GM19467 (cell line): ENCODE measurements at regions not wholly inside any gene's neighbourhood (a gene's known extent, or its start where the extent isn't known, plus 50 kb on each side); places are given as distances from the start of the nearest gene placed in this dataset.
"Not testable (repeated sequence)": the region's sequence is repeated elsewhere in the genome, so short reads cannot be mapped to it uniquely, and the experiment has no call there.

Experiments used
- ATAC-seq: cut with Tn5 transposase; IDR thresholded peaks from one replicate; pipeline ENCODE4 v1.9.1; 2021; ENCODE audit warnings: mild to moderate bottlenecking, moderate library complexity; ENCODE audit not compliant: unreplicated experiment

GRCh38 chr5:99617335-99617734, 688.5 kb upstream of the CHD1 start:
- no peak for ATAC-seq

- ATAC-seq: no peak
These were observed 686.1 kb upstream of the CHD1 start for GRCh38 chr5:99614888-99615287.

GRCh38 chr5:99607124-99607523, 678.3 kb upstream of the CHD1 start:
- ATAC-seq: no peak

DNA sequence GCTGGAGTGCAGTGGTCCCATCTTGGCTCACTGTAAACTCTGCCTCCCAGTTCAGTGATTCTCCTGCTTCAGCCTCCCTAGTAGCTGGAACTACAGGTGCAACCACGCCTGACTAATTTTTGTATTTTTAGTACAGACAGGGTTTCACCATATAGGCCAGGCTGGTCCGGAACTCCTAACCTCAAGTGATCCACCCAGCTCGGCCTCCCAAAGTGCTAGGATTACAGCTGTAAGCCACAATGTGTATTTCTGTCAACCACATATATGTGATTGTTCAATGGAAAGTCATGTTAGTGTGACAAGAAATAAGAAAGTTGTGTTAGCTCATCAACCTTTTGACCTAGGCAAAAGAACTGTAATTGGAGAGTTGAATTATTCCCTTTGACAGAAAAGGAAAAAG, 677.1 kb upstream of the CHD1 start:
- no peak for ATAC-seq

- ATAC-seq: no peak
These were observed 672.1 kb upstream of the CHD1 start for GRCh38 chr5:99600952-99601351.

GRCh38 chr5:99590806-99591205, 662.0 kb upstream of the CHD1 start:
- ATAC-seq: no peak

DNA sequence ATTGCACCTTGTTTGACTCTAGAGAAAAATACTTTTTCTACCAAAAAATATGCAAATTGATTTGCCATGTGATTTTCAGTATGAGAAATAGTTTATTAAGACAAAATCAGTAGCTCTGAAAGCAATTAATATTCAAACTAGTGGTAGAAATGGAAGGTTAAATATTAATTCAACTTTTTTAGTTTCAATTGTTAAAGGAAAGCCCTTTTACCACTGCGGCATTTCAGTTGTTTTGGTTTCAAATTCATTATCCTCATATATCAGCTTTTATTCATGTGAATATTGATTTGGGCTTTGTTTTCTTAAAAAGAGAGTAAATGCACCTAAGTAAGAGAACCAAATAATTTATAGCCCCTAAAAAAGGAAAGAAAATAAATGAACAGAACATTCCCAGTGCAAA, 660.6 kb upstream of the CHD1 start:
- ATAC-seq: no peak

DNA sequence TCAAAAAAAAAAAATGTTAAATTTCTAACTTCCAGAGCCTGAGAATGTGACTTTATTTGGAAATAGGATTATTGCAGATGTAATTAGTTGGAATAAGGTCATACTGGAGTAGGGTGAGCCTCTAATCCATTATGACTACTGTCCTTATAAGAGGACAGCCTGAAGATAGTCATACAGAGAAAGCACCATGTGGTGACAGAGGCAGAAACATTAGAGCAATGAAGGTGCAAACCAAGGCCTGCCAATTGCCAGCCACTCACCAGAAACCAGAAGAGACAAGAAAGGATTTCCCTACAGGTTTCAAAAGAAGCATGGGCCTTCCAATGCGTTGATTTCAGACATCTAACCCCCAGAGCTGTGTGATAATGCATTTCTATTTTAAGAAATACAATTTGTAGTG, 659.2 kb upstream of the CHD1 start:
- no peak for ATAC-seq

- ATAC-seq: no peak
These were observed 658.1 kb upstream of the CHD1 start for GRCh38 chr5:99586878-99587277.

DNA sequence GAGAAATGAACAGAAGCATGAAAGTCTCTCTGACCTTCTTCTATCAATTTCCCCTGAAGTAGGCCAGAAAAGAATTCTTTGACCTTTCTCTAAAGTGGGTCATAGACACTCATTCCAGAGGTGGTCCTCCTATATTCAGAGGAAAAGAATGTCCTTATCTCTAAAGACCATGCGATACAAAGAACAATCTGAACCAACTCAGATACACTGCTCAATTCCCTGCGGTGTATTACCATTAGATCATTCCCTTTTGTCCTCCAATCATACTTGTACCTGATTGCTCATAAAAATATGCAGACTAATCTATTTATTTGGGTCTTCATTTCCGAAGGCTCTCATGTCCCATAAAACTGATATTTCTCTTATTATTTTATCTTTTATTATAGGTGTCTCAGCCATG, 652.4 kb upstream of the CHD1 start:
- ATAC-seq: not testable (repeated sequence)

- not testable (repeated sequence) for ATAC-seq
These were observed 634.3 kb upstream of the CHD1 start for GRCh38 chr5:99562937-99563627.

DNA sequence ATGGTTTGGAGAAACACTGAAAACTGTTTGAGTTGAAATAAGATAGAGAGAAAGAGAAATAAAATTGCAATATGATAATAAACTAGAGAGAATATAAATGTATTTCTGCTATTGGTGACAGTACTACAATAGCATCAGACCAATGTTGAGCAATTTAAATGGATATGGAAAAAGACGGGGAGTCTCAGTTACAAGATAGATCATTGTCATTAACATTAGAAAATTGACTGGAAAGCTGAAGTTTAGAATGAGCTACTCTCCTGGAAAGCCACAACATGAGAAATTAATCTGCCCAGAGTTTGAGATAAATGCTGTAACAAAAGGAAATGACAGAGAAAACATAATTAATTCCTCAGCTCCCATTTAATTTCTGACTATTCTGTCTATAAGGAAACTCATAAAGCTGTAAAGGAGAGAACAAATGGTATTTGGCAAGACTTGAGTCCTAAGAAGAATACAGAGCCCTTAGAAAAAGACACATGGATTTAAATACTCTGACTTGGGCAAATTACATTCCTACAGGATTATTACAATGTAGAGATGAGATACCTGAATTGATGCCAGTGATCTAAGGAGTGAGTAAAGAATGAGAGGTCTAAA, 624.5 kb upstream of the CHD1 start:
- ATAC-seq: no peak

GRCh38 chr5:99544356-99544755, 615.5 kb upstream of the CHD1 start:
- ATAC-seq: no peak

DNA sequence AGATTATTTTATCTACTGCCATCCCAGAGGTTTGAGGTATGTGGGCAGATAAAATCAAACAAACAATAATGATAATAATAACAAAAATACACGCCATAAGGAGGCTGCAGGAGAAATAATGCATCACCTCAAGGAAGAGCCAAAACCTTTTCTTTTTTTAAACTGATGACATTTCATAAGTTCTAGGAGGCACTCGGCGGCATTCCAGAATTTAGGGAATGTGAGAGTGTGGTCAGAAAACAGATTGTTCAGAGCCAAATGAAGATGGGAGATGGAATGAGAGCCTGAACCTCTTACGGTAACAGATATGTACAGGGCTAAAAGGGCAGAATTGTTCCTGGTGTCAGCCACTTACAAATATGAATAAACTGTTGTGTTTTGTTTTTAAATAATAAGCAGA, 615.0 kb upstream of the CHD1 start:
- no peak for ATAC-seq

GRCh38 chr5:99534241-99534640, 605.4 kb upstream of the CHD1 start:
- ATAC-seq: not testable (repeated sequence)

DNA sequence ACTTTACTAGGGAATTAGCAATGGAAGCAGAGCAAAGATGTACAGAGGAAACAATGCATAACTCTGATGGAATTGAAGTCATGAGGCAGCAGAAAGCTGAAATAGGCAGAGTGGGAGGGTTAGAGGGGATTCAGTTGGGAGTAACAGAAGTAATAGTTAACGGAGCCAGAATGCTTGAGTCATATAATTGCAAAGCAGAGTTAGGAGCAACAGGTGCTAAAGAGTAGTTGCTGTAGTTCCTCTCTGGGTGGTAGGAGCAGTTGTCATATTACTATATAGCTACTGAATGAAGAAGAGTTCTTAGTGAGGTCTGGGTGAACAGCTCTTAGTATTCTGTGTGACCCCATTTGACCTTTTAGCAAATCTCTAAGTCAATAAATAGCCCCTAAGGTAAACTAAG, 592.9 kb upstream of the CHD1 start:
- not testable (repeated sequence) for ATAC-seq

DNA sequence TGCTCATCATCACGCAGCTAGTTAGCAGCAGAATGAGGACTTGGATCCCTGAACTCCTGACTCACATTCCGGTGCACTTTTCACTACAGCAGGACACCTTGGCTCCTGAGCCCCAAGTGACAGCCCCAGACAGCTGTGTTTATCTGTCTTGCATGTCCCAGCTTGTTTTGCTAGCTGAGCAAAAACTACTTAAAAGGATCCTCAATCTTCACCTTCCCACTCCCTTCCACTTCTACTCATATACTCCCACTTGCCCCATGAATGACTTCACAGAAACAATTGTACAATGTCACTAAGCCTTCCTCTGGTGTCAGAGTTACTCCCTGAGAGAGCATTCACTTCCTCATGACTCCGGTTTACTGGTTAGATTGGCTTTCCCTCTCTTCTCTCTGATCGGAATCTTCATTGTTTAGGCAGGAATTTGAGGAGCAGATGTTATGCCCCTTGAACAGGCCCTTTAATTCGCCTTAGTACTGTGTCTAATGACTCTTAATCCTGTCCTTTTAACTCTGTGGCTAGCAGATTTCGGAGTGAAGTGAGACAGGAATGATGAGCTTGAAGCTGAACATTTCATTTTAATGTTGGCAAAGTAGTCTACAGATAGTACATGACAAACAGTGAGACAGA, 587.2 kb upstream of the CHD1 start:
- ATAC-seq: not testable (repeated sequence)

GRCh38 chr5:99510237-99510866, 581.5 kb upstream of the CHD1 start:
- ATAC-seq: not testable (repeated sequence)

DNA sequence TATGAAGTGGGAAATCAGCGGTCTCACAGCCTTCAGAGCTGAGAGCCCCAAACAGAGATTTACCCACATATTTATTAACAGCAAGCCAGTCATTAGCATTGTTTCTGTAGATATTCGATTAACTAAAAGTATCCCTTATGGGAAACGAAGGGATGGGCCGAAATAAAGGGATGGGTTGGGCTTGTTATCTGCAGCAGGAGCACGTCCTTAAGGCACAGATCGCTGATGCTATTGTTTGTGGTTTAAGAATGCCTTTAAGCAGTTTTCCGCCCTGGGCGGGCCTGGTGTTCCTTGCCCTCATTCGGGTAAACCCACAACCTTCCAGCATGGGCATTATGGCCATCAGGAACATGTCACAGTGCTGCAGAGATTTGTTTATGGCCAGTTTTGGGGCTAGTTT, 580.3 kb upstream of the CHD1 start:
- not testable (repeated sequence) for ATAC-seq

- ATAC-seq: not testable (repeated sequence)
These were observed 566.6 kb upstream of the CHD1 start for GRCh38 chr5:99495456-99495855.

GRCh38 chr5:99478450-99478849, 549.6 kb upstream of the CHD1 start:
- not testable (repeated sequence) for ATAC-seq

- not testable (repeated sequence) for ATAC-seq
These were observed 544.5 kb upstream of the CHD1 start for GRCh38 chr5:99473328-99473727.
